Stimulated activated naive CD8-positive, alpha-beta T cell treated with anti-CD3 and anti-CD28 coated beads, Interleukin-15, Interleukin-2, amounts not matched to agents 100 ng/mL and 50 ng/mL, for 24 hours (primary cell): ENCODE measurements at regions not wholly inside any gene's neighbourhood (a gene's known extent, or its start where the extent isn't known, plus 50 kb on each side); places are given as distances from the start of the nearest gene placed in this dataset.

Experiments
- H3K27ac Mint-ChIP-seq: one replicate; pipeline ENCODE4 v1.8.0; 2021; ENCODE audit warnings: mild to moderate bottlenecking, mixed read lengths
- H3K27me3 Mint-ChIP-seq: one replicate; pipeline ENCODE4 v1.8.0; 2021; ENCODE audit warnings: mixed read lengths
- H3K36me3 Mint-ChIP-seq: one replicate; pipeline ENCODE4 v1.8.0; 2021; ENCODE audit warnings: low read depth, mixed read lengths
- H3K4me1 Mint-ChIP-seq: one replicate; pipeline ENCODE4 v1.8.0; 2021; ENCODE audit warnings: low read depth, mixed read lengths
- H3K4me3 Mint-ChIP-seq: one replicate; pipeline ENCODE4 v1.8.0; 2021; ENCODE audit warnings: mild to moderate bottlenecking, mixed read lengths
- H3K9me3 Mint-ChIP-seq: one replicate; pipeline ENCODE4 v1.8.0; 2021; ENCODE audit warnings: mixed read lengths

GRCh38 chr1:168782559-168783116, 53.6 kb upstream of the DPT start:
- Mint-ChIP-seq H3K36me3 (no peaks in the 10 kb centered on the region), H3K4me1 (no peaks in the 10 kb centered on the region), H3K9me3 (no peaks in the 10 kb centered on the region), H3K4me3 (no peak overlapping the region), H3K27ac (no peak overlapping the region), H3K27me3 (peaks cover 12% of the 10 kb centered on the region)

DNA sequence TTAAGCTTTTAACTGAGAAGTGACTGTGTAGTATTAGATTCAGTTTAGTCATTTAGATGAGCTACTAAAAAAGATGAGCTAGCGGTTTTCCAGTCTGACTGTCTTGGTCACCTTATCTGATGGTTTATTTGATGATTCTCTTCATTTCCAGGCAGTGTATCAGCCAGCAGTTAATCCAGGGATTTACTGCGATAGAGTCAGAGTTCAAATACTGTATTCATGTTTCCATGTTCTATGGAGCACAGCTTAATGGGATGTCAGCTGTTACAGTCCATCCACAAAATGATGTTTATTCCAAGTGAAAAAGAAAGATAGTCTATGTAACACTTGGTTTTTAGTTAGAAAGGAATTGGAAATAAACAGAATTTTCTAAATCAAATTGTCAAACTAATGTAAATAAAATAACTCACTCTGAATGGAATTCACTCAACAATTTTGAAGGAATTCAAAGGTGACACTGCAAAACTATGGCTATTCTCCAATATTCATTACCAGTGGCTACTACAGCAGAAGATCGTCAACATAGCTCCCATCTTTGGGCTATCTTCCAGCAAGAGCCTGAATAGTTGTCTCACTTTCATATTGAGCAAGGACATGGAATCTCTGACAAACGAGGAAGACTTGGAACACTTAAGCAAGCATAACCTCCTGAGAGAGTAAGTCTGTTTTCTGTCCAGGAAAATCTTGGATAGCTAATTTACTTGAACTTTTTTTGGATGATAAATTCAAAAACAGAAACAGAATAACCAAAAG, 54.6 kb upstream of the DPT start:
- Mint-ChIP-seq H3K9me3 (no peaks in the 10 kb centered on the region), H3K4me1 (no peaks in the 10 kb centered on the region), H3K27me3 (peaks cover 12% of the 10 kb centered on the region), H3K36me3 (no peaks in the 10 kb centered on the region), H3K4me3 (no peak overlapping the region), H3K27ac (no peak overlapping the region)

GRCh38 chr1:168786476-168787330, 57.7 kb upstream of the DPT start:
- H3K4me3 Mint-ChIP-seq: no peak overlapping the region
- peaks cover 14% of the 10 kb centered on the region for H3K27me3 Mint-ChIP-seq
- H3K27ac Mint-ChIP-seq: no peak overlapping the region
- H3K4me1 Mint-ChIP-seq: no peaks in the 10 kb centered on the region
- H3K9me3 Mint-ChIP-seq: no peaks in the 10 kb centered on the region
- no peaks in the 10 kb centered on the region for H3K36me3 Mint-ChIP-seq

DNA sequence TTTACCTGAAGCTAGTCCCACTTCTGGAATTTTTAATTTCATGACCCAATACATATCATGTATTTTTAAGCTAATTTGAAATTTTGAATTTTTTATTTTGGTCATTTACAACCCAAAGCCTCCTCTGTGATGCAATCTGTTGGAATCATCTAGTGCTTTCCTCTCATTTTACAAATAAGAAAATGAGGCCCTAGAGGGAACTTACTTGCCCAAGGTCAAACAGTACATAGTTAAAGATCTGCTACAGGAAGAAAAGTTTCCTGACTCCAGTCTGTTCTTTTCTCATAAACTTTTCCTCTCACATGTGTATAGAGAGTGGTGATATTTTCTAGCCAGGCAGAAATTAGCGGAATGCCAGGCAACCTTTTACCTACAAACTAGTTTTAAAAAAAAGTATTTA, 59.3 kb upstream of the DPT start:
- H3K4me3 Mint-ChIP-seq: no peak overlapping the region
- H3K4me1 Mint-ChIP-seq: peaks cover 4% of the 10 kb centered on the region
- no peaks in the 10 kb centered on the region for H3K9me3 Mint-ChIP-seq
- H3K36me3 Mint-ChIP-seq: no peaks in the 10 kb centered on the region
- peaks cover 16% of the 10 kb centered on the region for H3K27me3 Mint-ChIP-seq
- no peak overlapping the region for H3K27ac Mint-ChIP-seq

- H3K27me3 Mint-ChIP-seq: peaks cover 14% of the 10 kb centered on the region
Measured at GRCh38 chr1:168789501-168789900, 60.5 kb upstream of the DPT start.

DNA sequence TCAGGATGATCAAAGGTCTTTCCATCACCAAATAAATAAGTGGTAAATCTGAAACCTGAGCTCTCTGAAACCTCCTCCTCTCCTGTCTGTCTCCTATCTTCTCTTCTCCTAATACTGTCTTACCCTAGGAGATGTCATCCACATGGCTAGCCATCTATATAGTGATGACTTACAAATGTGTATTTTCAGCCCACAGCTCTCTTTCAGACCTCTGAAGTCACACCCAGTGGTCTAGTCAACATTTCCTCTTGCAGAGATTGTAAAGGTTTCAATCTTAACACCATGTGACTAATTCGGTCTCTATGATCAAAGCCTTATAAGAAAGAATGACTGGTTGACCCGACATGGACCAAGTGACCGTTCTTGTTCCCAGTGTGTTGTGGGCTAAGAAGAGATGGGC, 63.1 kb upstream of the DPT start:
- no peak overlapping the region for H3K27ac Mint-ChIP-seq
- peaks cover 14% of the 10 kb centered on the region for H3K27me3 Mint-ChIP-seq
- no peaks in the 10 kb centered on the region for H3K36me3 Mint-ChIP-seq
- H3K9me3 Mint-ChIP-seq: no peaks in the 10 kb centered on the region
- no peak overlapping the region for H3K4me3 Mint-ChIP-seq
- H3K4me1 Mint-ChIP-seq: peaks cover 4% of the 10 kb centered on the region

More at GRCh38 chr1:168789501-168789900, 60.5 kb upstream of the DPT start:
- Mint-ChIP-seq H3K4me3 (no peak overlapping the region), H3K9me3 (no peaks in the 10 kb centered on the region), H3K36me3 (no peaks in the 10 kb centered on the region), H3K27ac (no peak overlapping the region), H3K4me1 (peaks cover 4% of the 10 kb centered on the region)

DNA sequence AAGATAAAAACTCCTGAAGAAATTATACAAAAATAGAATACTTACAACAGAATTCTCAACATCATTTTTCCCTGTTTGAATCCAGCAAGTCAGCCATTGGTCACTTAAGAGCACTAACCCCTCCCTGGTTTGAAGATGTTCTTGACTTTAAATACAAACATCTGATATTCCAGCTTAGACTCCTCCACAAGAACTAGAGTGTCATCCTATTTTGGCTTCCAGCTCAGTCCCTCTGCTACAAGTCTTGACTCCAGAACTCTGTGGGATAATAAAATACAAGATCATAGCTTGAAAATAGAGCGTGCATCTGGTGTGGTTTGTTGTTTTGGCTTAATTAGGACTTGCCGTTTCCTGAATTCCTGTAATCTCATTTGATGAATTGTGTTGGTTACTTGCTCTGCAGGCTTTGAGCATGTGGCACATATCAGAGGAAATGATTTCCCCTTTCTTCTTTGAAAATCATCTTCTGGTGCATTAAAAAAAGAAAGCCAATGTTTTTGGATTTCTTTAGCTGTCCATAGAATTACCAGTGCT, 63.7 kb upstream of the DPT start:
- peaks cover 4% of the 10 kb centered on the region for H3K4me1 Mint-ChIP-seq
- no peak overlapping the region for H3K27ac Mint-ChIP-seq
- peaks cover 14% of the 10 kb centered on the region for H3K27me3 Mint-ChIP-seq
- H3K36me3 Mint-ChIP-seq: no peaks in the 10 kb centered on the region
- H3K9me3 Mint-ChIP-seq: no peaks in the 10 kb centered on the region
- H3K4me3 Mint-ChIP-seq: no peak overlapping the region

DNA sequence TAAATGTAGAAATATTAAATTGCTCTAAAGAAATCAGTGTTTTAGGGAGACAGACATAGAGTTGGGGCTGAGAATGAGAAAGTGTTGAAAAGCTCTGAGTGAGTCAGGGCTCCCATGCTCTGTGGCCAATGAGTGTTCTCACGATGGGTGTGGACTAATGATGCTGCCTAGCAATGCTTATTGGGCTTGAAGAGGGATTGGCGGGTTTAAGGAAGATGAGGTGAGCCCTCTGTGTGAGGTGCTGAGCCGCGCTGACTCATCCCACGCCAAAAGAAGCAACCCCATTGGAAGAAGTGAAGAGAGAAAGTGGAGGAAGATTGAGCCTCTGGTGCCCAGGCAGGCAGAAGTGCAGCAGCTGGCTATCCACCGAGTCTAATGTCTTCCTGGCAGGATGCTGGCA, 65.1 kb upstream of the DPT start:
- Mint-ChIP-seq H3K9me3 (no peaks in the 10 kb centered on the region), H3K27me3 (peaks cover 14% of the 10 kb centered on the region), H3K36me3 (no peaks in the 10 kb centered on the region), H3K27ac (no peak overlapping the region), H3K4me3 (no peak overlapping the region), H3K4me1 (peaks cover 4% of the 10 kb centered on the region)

- Mint-ChIP-seq H3K36me3 (no peaks in the 10 kb centered on the region), H3K27me3 (peaks cover 19% of the 10 kb centered on the region), H3K4me3 (no peak overlapping the region), H3K27ac (no peak overlapping the region), H3K4me1 (peaks cover 4% of the 10 kb centered on the region), H3K9me3 (no peaks in the 10 kb centered on the region)
Measured at GRCh38 chr1:168795681-168796080, 66.7 kb upstream of the DPT start.

DNA sequence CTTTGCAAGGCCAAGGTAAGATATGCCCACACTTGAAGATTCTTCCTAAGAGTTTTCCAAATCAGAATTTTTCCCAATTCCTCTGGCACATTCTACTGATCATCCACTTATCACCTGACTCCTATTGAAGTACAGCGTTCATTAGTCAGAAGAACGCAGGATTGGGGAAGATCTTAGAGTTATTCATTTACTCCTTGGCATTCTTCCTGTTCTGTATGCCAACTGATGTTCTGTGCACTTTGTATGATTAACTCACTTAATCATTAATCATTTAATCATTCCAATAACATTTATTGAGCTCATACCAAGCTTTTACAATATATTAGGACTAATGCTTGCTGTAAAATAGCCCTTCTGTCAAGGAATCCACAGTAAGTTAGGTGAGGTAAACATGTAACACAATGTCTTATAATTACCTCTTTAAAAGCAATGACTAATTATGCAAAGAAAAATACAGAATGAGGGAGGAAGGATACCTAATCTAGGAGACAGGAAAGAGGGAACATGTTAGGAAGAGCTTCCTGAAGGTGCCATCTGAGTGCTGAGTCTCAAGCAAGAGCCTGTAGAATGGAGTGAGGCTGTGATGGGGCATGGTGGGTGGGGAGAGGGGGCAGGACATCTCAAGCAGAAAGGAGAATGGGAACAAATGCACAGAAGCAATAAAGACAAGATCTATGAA, 71.1 kb upstream of the DPT start:
- Mint-ChIP-seq H3K4me1 (no peaks in the 10 kb centered on the region), H3K36me3 (no peaks in the 10 kb centered on the region), H3K9me3 (no peaks in the 10 kb centered on the region), H3K27me3 (peaks cover 5% of the 10 kb centered on the region), H3K4me3 (no peak overlapping the region), H3K27ac (no peak overlapping the region)

- Mint-ChIP-seq H3K4me1 (no peaks in the 10 kb centered on the region), H3K27me3 (peaks cover 5% of the 10 kb centered on the region), H3K36me3 (no peaks in the 10 kb centered on the region), H3K9me3 (no peaks in the 10 kb centered on the region), H3K4me3 (no peak overlapping the region), H3K27ac (no peak overlapping the region)
Measured at GRCh38 chr1:168801032-168801745, 72.2 kb upstream of the DPT start.

DNA sequence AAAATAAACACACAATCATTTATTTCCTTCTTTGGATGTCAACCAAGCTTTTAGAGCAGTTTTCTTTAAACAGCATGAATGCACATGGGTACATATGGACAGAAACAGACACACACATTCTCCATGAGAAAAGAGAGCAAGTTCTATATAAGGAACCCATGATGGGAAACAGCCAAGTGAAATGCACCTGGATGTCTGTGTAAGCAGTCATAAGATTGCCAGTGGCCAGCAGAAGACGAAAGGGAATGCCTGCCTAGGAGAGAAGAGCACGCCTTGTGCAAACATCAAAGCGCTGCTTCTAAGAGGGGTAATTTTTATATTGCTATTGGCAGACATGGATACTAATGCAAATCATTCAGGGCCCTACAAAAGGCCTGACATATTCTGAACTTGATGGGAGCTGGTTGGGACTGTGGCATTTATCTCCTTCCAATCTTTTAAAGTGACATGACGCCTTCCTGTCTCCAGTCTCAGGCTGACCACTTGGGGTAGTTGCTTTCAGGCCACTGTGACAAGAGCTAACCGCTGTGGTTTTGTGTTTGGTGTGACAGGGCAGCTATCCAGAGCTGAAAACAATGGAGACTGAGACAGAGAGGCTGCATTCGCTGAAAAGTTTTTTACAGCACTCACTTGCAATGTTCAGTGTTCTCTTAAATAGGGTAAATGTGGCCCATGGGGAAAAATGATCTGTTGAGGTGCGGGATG, 75.0 kb upstream of the DPT start:
- peaks cover 5% of the 10 kb centered on the region for H3K27me3 Mint-ChIP-seq

GRCh38 chr1:168806952-168807351, 77.9 kb upstream of the DPT start:
- H3K27me3 Mint-ChIP-seq: no peaks in the 10 kb centered on the region
- H3K27ac Mint-ChIP-seq: no peak overlapping the region
- no peaks in the 10 kb centered on the region for H3K9me3 Mint-ChIP-seq
- no peak overlapping the region for H3K4me3 Mint-ChIP-seq
- no peaks in the 10 kb centered on the region for H3K4me1 Mint-ChIP-seq
- no peaks in the 10 kb centered on the region for H3K36me3 Mint-ChIP-seq

More for the DNA sequence above, 75.0 kb upstream of the DPT start:
- no peaks in the 10 kb centered on the region for H3K36me3 Mint-ChIP-seq
- no peaks in the 10 kb centered on the region for H3K4me1 Mint-ChIP-seq
- H3K9me3 Mint-ChIP-seq: no peaks in the 10 kb centered on the region
- no peak overlapping the region for H3K27ac Mint-ChIP-seq
- no peak overlapping the region for H3K4me3 Mint-ChIP-seq

- Mint-ChIP-seq H3K4me1 (no peaks in the 10 kb centered on the region), H3K27me3 (no peaks in the 10 kb centered on the region), H3K4me3 (no peak overlapping the region), H3K36me3 (no peaks in the 10 kb centered on the region), H3K9me3 (no peaks in the 10 kb centered on the region), H3K27ac (no peak overlapping the region)
Measured at GRCh38 chr1:168811176-168811575, 82.2 kb upstream of the DPT start.
